NCI-H345 treated with DMSO at 0.1 percent for 48 hours (cell line): ENCODE measurements at regions not wholly inside any gene's neighbourhood (a gene's known extent, or its start where the extent isn't known, plus 50 kb on each side); places are given as distances from the start of the nearest gene placed in this dataset.

ENCODE experiments used
- DNase-seq: peaks from one replicate; lab custom pipeline; 2025; ENCODE audit not compliant: unreplicated experiment; lab: John Stamatoyannopoulos, UW

- DNase-seq, result no peak
Measured at GRCh38 chr12:67453191-67453590, 184.0 kb downstream of the CAND1 start.

GRCh38 chr12:67455236-67455635 is 186.1 kb downstream of the CAND1 start:
- DNase-seq, result no peak

DNA sequence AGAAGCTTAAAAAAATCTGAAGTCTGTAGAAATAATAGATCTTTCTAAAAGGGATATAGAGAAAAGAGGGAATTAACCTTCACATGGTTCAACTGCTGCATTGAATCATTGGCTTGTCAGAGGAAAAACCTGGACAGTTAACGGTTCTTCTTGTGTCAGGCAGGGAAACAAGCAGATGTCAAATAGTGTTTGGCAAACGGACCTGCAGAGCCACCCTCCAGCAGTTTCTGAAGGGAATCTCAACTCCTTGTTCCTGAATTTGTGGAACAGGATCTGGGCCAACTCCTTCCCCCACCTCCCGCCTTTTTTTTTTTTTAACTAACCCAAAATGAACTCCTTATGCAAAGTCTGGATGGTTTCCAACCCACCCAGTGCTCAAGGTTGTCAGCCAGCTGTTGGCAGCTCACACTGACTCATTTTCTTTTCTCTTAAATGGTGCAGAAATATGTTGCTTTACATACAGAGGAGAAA is 187.3 kb downstream of the CAND1 start:
- peak; percentile 8 for DNase-seq

GRCh38 chr12:67457136-67457535 is 188.0 kb downstream of the CAND1 start:
- DNase-seq, result no peak

- DNase-seq, result no peak
Measured at GRCh38 chr12:67457778-67458665, 188.9 kb downstream of the CAND1 start.

DNA sequence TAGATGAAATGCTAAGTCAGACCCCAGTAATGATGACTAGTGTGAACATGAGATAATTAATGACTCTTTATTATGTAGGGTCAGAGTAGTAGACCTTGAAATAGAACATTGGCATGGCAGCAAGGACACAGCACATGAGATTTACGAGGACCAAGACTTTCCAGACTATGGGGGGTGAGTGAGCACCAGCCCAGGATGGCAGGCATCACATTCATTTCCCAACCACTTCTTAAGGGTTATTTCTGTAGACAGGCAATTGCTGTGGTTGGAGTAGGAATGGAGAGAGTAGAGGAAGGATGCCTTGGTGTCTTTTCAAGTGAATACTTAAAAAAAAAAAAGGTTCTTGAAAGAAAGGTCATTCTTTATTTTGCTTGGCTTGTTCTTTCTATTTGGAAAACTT is 189.4 kb upstream of the DYRK2 start:
- no peak for DNase-seq

GRCh38 chr12:67459578-67459977 is 189.0 kb upstream of the DYRK2 start:
- DNase-seq, result no peak

DNA sequence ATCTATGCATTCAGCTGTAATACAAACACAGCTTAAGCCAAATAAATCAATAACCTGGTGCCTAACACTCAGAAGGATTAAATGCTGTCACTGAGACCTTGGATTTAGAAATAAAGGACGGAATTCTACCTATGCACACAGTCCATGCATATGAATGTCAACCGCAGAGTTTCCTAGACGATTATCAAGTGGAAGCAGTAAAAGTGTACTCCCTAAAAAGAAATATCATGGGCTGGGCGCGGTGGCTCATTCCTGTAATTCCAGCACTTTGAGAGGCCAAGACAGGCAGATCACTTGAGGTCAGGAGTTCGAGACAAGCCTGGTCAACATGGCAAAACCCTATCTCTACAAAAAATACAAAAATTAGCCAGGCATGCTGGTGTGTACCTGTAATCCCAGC is 188.2 kb upstream of the DYRK2 start:
- no peak for DNase-seq

- DNase-seq, result no peak
Measured at GRCh38 chr12:67468549-67469245, 179.8 kb upstream of the DYRK2 start.

DNA sequence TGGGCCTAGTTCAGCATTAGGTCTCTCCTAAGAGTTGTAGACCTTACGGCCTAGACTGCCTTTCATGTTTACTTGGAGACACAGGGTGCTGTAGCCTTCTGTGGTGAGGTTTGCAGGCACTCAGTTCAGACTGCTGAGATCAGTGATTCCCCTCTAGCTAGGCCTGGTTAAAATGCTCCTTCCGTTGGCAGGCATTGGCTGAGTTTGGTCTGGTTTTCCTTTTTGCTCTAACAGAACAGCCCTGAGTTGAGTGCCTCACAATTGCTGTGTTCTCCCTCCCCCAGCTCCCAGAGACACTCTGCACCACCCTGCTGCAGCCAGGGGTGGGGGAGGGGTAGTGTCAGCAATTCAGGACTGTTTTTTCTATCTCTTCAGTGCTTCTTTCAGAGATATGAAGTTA is 178.9 kb upstream of the DYRK2 start:
- DNase-seq, result no peak

- no peak for DNase-seq
Measured at GRCh38 chr12:67471810-67472209, 176.7 kb upstream of the DYRK2 start.

- DNase-seq, result peak; percentile 43
Measured at GRCh38 chr12:67472539-67472938, 176.0 kb upstream of the DYRK2 start.

GRCh38 chr12:67474934-67475620 is 173.5 kb upstream of the DYRK2 start:
- DNase-seq, result no peak

DNA sequence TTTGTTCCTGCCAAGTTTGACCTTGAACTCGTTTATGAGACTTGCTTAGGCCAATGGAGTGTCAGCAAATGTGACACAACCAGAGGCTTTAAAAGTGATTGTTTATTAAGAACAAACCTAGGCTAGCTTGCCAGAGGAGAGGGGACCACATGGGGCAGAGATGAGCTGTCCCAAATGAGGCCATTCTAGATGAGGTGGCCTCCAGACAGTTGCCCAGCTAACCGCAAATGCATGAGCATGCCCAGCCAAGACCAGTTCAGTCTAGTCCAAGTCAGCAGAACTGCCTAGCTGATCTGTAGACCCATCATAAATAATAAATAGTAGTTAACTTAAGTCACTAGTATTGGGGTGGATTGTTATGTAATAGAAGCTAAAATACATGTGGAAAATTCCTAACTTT is 172.8 kb upstream of the DYRK2 start:
- no peak for DNase-seq

GRCh38 chr12:67477681-67478265 is 170.8 kb upstream of the DYRK2 start:
- no peak for DNase-seq

- peak; percentile 22 for DNase-seq
Measured at GRCh38 chr12:67482751-67483661, 165.5 kb upstream of the DYRK2 start.

- DNase-seq, result no peak
Measured at GRCh38 chr12:67483871-67484554, 164.5 kb upstream of the DYRK2 start.

DNA sequence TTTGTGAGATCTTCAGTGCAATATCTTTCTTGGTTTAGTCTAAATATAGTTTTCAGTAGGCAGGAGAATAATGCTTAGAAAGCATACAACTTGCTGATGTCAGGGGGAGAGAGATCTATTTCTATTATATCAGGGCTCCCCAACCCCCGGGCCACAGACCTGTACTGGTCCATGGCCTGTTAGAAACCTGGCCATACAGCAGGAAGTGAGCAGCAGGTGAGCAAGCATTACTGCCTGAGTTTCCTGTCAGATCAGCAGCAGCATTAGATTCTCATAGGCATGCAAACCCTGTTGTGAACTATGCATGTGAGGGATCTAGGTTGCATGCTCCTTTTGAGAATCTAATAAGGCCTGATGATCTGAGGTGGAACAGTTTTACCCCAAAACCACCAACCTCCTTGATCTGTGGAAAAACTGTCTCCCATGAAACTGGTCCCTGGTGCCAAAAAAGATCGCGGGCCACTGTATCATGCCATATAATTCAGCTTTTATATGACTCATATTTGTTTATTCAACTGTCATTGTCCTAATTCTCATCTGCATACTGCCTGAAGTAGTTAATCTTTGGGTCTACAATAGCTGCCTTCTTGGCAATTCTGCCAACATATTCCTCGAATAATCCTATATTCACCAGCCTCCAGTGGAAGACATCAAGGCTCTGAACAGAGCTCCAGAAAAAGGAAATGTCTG is 163.6 kb upstream of the DYRK2 start:
- DNase-seq, result no peak

DNA sequence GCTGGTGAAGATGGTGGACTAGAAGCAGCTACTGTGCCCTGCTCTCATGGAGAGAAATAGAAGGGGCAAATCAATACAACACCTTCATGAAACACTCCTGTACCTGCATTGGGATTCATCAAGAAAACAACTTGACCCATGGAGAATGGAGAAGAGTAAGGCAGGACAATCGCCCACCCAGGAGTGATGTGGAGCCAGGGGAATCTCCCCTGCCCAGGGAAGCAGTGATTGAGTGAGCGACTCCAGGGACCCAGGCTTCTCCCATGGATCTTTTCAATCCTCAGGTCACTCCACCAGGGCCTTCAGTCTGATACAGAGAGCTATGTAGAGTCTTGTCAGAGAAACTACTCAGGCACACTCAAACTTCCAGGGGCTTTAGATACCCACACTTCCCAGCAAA is 161.9 kb upstream of the DYRK2 start:
- no peak for DNase-seq
